IMR-90 (cell line): ENCODE measurements at regions not wholly inside any gene's neighbourhood (a gene's known extent, or its start where the extent isn't known, plus 50 kb on each side); places are given as distances from the start of the nearest gene placed in this dataset.

Experiments used
- CTCF ChIP-seq: conservative IDR thresholded peaks from 2 replicates; pipeline ENCODE4 v1.5.1; 2012; ENCODE audit warnings: mild to moderate bottlenecking, low read depth, low read length, improper control_type of control experiment
- ELK1 ChIP-seq: fragments of 150-350 bp; IDR thresholded peaks from 2 replicates; pipeline ENCODE4 v1.6.1; 2016; ENCODE audit warnings: low read depth, mild to moderate bottlenecking, low read length, moderate library complexity, borderline replicate concordance

GRCh38 chr14:53532853-53533252, 379.7 kb upstream of the DDHD1 start:
- TF ChIP-seq ELK1 (no peak), CTCF (no peak)
